ENCODE measurements at regions not wholly inside any gene's neighbourhood (a gene's known extent, or its start where the extent isn't known, plus 50 kb on each side); places are given as distances from the start of the nearest gene placed in this dataset.
A peak's percentile ranks its signal among the peaks of the same experiment; 100 is the strongest.

- no peak for DNase-seq
Observed at GRCh38 chr1:48164571-48164970, 57.9 kb upstream of the SLC5A9 start.

DNA sequence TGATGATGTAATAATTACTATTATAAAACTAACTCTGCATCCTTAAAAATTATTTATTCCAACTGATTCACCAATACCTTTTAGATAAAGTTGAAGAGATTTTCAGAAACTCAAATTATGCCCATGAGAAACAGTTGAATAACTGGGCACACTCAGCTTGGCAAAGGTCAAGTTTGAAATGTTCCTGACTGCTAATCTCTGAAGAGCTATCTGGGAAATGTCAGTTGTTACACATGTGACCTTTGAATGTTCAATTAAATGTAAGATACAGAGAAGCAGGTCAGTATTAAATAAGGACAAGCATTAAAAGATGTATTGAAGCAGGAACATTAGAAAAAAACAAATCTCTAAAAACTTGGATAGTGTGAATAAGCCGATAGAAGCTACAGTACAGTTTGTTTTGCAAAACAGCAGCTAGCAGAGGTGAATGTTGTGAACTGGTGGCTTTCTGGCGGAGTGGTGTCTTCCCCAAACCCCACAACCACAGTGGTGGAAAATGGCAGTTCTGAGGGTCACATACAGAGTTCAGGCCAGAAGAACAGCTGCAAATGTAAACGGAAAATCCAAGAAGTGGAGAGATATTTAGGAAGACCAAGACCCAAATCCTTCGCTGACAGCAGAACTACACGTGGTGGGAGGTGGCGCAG lies 61.9 kb upstream of the SLC5A9 start:
- DNase-seq = no peak

- no peak for DNase-seq
Observed at GRCh38 chr1:48139275-48139674, 83.2 kb upstream of the SLC5A9 start.

GRCh38 chr1:48127735-48128685 lies 94.5 kb upstream of the SLC5A9 start:
- no peak for DNase-seq

DNA sequence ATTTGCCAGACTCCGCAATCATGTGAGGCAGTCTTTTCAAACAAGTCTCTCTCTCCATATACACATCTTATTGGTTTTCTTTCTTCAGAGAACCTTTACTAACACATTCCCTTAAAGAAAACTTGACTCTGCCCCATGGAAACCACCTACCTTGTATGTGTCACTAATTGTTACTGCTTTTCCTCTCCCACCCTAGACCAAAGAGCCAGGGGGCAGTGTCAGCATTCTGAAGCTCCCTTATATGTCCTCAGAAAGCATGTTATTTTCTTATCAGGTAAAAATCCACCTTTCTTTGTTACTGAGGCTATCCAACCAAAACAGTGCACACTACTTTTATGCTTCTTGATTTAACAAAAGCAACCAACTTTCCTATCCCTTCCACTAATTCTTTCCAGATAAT lies 98.9 kb upstream of the SLC5A9 start:
- no peak for DNase-seq

GRCh38 chr1:48121955-48122354 lies 100.6 kb upstream of the SLC5A9 start:
- no peak for DNase-seq

DNA sequence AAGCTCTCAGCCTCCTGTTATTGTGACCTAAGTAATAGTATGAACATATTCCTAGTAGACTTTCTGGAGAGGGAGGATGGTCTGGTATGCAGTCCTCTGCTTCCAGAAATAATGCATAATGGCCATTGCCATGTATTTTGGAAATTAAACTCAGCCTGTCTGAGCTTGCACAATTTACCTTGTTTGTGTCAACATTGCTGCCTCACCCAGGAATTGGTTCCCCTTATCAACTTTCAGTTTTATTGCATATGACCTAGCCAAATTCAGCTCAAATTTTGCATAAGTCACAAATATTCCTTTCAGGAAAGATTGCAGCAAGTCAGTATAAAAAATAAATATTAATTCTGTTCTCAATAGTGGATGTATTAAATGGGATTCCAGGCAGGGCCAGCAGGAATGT lies 101.9 kb upstream of the SLC5A9 start:
- no peak for DNase-seq

DNA sequence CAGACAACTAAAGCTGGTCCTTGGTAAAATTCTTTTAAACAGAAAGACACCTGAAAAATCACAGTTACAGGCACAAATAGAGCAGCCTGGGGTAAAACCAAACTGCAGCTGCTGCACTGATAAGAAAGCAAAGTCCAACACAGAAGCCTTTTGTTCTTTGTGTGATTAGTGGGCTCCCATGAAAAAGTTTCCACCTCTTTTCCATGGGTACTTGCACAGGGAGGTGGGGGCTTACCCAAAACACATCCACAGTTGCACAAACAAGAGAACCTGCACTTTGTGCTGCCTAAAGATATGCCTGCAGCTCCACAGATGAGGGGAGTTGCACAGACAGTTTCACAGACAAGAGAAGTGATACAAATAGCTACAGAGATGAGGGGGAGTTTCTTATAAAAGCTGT lies 106.7 kb upstream of the SLC5A9 start:
- no peak for DNase-seq

- DNase-seq = peak; percentile 9
Observed at GRCh38 chr1:48114596-48115382, 107.7 kb upstream of the SLC5A9 start.

DNA sequence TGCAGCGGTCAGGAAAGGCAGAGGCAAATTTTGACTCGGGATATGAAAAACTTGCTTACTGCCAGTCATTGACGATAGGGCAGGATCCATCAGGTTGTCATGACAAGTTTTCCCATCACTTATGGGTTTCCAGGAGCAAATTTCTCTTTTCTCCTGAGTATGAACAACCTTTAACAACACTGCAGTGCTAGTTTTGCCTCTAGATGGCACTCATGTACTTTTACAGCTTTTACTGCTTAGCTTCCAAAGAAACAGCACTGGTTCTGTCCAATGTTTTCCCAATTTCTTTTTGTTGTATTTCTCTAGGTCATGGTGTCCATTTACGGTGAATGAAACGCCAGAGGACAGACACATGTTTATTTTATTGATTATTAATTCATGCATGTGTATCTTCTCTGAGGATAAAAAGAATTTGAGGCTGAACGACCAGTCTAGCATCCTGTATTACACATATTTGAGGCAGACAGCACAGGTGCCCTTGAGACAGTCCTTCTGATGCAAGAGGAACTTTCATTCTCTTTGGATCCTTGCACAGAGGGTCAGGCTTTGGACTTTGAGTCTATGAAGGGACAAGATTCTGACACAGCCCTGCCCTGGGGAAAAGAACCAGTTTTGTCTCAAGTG lies 112.3 kb upstream of the TRABD2B start:
- DNase-seq = peak; percentile 31

GRCh38 chr1:48107516-48107915 lies 110.3 kb upstream of the TRABD2B start:
- no peak for DNase-seq

GRCh38 chr1:48106049-48106448 lies 108.9 kb upstream of the TRABD2B start:
- no peak for DNase-seq

DNA sequence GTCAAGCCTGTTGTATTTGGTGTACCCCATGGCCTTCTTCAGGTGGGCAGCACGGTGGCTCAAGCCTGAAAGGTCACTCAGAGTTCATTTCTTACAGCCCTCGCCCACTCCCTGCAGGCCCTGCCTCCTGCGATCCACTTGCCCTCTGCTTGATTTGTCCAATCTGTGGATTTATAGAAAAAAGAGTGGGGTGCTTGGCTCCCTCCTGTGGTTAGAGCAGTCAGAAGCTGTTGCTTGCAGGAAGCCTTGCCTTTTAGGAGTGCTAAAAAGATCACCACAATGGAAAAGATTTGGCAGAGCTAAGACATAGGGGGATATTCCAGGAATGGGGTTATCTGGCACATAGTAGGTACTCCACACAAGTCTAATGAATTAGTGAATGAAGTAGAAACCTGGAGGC lies 108.0 kb upstream of the TRABD2B start:
- no peak for DNase-seq

DNA sequence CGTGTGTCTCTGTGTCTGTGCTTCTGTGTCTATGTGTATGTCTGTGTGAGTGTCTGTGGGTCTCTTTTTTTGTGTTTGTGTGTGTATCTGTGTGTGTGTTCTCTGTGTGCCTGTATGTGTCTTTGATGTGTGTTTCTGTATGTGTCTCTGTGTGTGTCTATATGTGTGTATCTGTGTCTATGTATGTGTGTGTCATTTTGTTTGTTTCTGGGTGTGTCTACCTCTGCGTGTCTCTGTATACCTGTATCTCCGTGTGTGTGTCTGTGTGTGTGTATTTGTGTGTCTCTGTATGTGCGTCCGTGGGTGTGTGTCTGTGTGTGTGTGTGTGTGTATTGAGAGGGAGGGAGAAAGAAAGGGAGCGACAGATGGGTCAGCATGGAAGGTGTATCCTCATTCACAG lies 106.3 kb upstream of the TRABD2B start:
- no peak for DNase-seq

- no peak for DNase-seq
Observed at GRCh38 chr1:48102766-48103165, 105.6 kb upstream of the TRABD2B start.

- no peak for DNase-seq
Observed at GRCh38 chr1:48099072-48099773, 102.0 kb upstream of the TRABD2B start.

DNA sequence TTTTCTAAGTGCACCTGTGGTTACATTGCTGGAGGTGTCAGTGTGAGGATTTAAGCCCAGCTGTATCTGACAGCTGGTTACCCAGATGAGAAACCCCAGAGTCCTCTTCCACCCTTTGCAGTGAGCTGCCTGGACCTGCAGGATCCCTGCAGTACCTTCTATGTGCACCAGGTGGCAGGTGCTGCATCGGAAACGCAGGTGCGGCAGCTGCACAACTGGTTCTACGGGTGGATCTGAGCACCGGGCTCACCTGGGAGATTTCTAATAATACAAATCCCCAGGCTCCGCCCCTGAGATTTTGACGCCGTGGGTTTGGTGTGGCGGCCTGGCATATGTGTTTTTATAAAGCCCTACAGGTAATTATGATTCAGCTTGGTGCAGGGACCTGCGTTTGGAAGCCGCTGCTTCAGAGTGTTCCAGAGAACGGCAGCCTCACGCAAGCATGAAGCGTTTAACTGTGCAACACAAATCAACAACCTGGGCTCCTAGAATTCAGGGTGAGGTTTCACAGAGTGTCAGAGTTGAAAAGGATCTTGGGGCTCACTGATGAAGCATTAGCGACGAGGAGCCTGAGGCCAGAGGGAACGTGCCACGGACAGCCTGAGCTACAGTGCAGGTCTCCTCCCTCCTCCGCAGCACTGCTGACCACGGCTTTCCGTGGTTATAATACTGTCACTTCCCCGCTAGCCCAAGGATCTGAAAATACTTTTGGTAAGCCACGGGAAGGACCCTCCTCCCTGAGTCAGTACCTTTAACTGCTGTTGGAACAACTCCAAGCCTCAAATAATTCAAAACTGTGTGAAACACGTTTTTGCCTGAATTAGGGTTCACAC lies 96.7 kb upstream of the TRABD2B start:
- DNase-seq = no peak

DNA sequence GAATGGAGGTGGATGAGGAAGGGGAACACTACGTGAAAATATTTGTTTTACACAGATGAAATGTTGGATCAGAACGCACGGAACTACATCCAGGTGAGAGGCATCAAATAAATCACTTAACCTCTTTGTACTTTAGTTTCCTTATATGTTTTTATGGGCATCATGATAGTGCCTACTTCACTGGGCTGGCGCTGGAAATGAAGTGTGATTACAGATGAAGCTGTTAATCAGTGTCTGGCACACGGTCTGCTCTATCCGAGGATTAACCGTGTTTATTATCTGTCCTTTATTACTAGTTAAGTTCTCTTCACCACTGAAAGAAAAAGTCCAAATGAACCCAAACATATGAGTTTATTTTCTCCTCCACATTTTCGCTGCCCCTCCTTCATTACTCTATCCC lies 96.0 kb upstream of the TRABD2B start:
- DNase-seq = no peak

DNA sequence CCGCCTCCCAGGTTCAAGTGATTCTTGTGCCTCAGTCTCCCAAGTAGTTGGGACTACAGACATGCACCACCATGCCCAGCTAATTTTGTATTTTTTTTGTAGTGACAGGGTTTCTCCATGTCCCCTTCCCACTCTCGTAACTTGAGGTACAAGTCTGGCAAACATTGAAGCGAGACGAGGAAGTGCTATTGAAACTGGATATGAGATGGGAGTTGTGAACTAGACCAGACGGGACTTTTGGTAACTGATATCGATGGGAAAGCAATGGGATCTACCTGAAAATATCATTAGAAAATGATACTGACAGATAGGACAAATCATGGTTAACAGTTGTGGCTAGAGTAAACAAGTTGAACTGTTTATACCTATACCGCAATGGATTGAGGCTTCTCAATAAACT lies 95.2 kb upstream of the TRABD2B start:
- no peak for DNase-seq

DNA sequence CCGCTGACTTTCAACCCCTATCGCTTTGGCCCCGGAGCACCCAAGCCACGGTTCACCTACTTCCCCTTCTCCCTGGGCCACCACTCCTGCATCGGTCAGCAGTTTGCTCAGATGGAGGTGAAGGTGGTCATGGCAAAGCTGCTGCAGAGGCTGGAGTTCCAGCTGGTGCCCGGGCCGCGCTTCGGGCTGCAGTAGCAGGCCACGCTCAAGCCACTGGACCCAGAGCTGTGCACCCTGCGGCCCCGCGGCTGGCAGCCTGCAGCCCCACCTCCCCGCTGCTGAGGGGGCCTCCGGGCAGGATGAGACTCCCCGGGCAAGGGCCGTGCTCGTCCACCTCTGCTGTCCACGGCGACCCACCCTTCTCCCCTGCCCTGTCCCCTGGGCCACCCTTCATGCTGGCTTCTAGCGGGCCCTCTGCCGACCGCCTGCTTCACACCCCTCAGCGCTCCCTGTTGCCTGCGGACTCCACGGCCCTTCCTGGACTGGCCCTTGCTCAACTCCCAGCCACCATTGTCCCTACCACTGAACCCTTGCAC lies 92.2 kb upstream of the TRABD2B start:
- no peak for DNase-seq

DNA sequence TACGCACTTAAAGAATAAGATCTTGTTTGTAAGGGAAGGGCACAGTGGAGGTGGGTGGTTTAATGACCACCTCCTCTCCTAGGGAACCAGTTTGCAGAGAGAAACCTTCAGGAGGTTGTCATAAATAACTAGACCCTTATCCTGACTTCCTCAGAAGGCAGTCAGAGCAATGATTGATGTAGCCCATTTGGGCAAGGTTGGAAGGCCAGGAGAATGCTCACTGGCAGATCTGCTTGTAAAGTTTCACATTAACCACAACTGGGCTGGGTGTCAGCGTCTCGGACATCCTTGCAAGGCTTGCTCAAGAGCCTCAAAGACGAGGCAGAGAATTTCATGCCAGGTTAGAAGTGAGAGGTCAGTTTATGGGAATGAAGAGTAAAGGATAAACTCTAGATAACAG lies 87.6 kb upstream of the TRABD2B start:
- DNase-seq = no peak
